Osteocyte (in vitro differentiated cells): ENCODE measurements at regions not wholly inside any gene's neighbourhood (a gene's known extent, or its start where the extent isn't known, plus 50 kb on each side); places are given as distances from the start of the nearest gene placed in this dataset.
"Not testable (repeated sequence)": the region's sequence is repeated elsewhere in the genome, so short reads cannot be mapped to it uniquely, and the experiment has no call there.

ENCODE experiments used
- DNase-seq: peaks from one replicate; pipeline ENCODE4 v3.0.0; 2021; ENCODE audit warnings: mixed read lengths; ENCODE audit not compliant: unreplicated experiment; ENCODE audit errors: extremely low spot score
- H3K27ac Mint-ChIP-seq: one replicate; pipeline ENCODE4 v1.8.0; 2021; ENCODE audit warnings: mild to moderate bottlenecking, mixed read lengths; ENCODE audit not compliant: unreplicated experiment
- H3K27me3 Mint-ChIP-seq: one replicate; pipeline ENCODE4 v1.8.0; 2021; ENCODE audit warnings: mixed read lengths; ENCODE audit not compliant: unreplicated experiment
- H3K36me3 Mint-ChIP-seq: one replicate; pipeline ENCODE4 v1.8.0; 2021; ENCODE audit warnings: mixed read lengths; ENCODE audit not compliant: unreplicated experiment
- H3K4me1 Mint-ChIP-seq: one replicate; pipeline ENCODE4 v1.8.0; 2021; ENCODE audit warnings: mixed read lengths; ENCODE audit not compliant: unreplicated experiment
- H3K4me3 Mint-ChIP-seq: one replicate; pipeline ENCODE4 v1.8.0; 2021; ENCODE audit warnings: mild to moderate bottlenecking, moderate library complexity, mixed read lengths; ENCODE audit not compliant: unreplicated experiment
- H3K9me3 Mint-ChIP-seq: one replicate; pipeline ENCODE4 v1.8.0; 2021; ENCODE audit warnings: mixed read lengths; ENCODE audit not compliant: unreplicated experiment
- TF ChIP-seq, protein P1 (sequence below): fragments of 200-600 bp; sonication (generic); IDR thresholded peaks from 2 replicates; pipeline ENCODE4 v1.5.0; 2021; ENCODE audit warnings: antibody characterized with exemption, mild to moderate bottlenecking, moderate library complexity

DNA sequence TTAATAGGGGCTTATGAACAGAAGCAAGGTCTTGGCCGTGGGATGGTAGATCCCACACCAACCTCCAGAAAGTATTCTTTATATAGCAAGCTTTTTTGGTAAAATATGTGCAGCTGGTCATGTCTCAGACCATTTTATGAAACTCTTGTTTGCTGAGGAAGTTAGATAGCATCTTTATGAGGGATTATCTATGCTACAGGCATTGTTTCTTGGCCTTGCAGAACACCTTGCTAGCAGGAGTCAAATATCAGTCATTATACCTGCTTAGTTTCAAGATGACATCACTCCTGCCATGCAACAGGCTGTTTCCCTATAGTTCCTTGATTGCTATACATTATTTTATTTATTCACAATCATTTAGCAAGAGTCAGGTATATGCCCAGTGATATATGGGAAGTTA lies 84.8 kb upstream of the LRFN5 start:
- Mint-ChIP-seq H3K27ac (no peak overlapping the region), H3K4me1 (no peaks in the 10 kb centered on the region), H3K36me3 (no peaks in the 10 kb centered on the region), H3K27me3 (no peaks in the 10 kb centered on the region), H3K9me3 (peaks cover 22% of the 10 kb centered on the region), H3K4me3 (no peak overlapping the region)
- no peak for DNase-seq
- TF ChIP-seq, protein P1, sequence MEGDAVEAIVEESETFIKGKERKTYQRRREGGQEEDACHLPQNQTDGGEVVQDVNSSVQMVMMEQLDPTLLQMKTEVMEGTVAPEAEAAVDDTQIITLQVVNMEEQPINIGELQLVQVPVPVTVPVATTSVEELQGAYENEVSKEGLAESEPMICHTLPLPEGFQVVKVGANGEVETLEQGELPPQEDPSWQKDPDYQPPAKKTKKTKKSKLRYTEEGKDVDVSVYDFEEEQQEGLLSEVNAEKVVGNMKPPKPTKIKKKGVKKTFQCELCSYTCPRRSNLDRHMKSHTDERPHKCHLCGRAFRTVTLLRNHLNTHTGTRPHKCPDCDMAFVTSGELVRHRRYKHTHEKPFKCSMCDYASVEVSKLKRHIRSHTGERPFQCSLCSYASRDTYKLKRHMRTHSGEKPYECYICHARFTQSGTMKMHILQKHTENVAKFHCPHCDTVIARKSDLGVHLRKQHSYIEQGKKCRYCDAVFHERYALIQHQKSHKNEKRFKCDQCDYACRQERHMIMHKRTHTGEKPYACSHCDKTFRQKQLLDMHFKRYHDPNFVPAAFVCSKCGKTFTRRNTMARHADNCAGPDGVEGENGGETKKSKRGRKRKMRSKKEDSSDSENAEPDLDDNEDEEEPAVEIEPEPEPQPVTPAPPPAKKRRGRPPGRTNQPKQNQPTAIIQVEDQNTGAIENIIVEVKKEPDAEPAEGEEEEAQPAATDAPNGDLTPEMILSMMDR = no peak

DNA sequence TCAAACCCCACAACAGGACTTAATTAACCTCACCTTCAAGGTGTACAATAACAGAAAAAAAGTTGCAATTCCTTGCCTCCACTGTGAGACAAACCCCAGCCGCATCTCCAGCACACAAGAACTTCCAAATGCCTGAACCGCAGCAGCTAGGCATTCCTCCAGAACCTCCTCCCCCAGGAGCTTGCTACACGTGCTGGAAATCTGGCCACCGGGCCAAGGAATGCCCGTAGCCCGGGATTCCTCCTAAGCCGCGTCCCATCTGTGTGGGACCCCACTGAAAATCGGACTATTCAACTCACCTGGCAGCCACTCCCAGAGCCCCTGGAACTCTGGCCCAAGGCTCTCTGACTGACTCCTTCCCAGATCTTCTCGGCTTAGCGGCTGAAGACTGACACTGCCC lies 88.6 kb upstream of the LRFN5 start:
- not testable (repeated sequence) for H3K4me1 Mint-ChIP-seq, H3K4me3 Mint-ChIP-seq, H3K36me3 Mint-ChIP-seq, H3K27ac Mint-ChIP-seq, DNase-seq, H3K27me3 Mint-ChIP-seq
- H3K9me3 Mint-ChIP-seq = peaks cover 16% of the 10 kb centered on the region

DNA sequence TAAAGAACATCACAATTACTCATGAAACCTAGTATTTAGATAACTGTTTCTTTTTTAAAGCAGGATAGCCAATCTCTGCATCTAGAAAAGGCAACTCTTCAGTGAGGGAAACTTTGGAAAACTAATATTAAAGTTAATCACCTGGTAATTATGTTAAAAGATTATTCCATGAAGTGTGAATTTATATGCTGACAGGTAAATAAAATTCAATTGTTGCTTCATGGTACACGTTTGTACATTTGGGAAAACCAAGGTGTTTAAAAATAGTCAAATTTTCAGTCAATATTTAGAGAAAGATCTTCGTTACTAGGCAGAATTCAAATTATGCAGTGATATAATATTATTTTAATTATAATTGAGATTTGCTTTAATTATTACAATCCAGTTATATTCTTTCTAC lies 100.1 kb upstream of the LRFN5 start:
- Mint-ChIP-seq H3K9me3 (peaks cover 3% of the 10 kb centered on the region), H3K27ac (no peak overlapping the region), H3K27me3 (no peaks in the 10 kb centered on the region), H3K36me3 (no peaks in the 10 kb centered on the region), H3K4me1 (no peaks in the 10 kb centered on the region), H3K4me3 (no peak overlapping the region)
- TF ChIP-seq, protein P1 = no peak
- DNase-seq = no peak

DNA sequence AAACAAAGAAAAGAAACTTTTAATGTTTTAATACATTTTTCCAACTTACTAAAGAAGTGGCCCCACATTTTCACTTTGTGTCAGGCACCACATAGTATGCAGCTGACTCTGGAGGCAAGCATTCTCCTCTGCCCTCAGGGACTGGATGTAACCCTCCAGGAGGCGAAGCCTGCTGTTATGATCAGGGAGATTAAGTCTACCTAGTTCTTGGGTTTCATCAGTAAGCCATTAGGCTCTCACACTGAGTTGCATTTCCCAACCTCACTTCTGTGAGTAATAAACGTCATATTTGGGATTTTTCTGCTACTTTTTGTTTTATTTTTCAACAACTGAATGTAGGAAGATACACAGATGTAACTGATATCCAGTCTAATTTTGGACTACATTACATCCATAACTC lies 101.2 kb upstream of the LRFN5 start:
- H3K27ac Mint-ChIP-seq = no peak overlapping the region
- DNase-seq = no peak

DNA sequence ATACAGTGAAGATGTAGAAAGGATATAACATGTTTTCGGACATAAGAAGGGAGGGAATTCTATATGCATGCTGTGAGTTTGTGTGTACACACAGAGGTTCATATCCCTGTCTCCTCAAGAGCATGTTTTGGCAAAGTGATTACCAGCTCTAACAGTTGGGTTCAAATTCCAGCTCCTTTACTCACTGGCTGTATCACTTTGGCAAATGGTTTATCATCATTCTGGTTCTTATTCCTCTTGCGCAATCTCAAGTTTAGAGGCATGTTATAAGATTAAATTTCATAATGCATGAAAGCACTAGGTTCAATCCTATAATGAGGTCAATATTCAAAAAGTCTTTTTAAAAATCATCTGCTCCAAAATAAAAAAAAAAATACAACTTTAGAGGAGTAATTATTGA lies 107.7 kb upstream of the LRFN5 start:
- TF ChIP-seq, protein P1 = no peak
- Mint-ChIP-seq H3K4me1 (no peaks in the 10 kb centered on the region), H3K27ac (no peak overlapping the region), H3K9me3 (peaks cover 3% of the 10 kb centered on the region), H3K27me3 (no peaks in the 10 kb centered on the region), H3K4me3 (no peak overlapping the region), H3K36me3 (no peaks in the 10 kb centered on the region)
- no peak for DNase-seq

More for the DNA sequence above, 101.2 kb upstream of the LRFN5 start:
- no peaks in the 10 kb centered on the region for H3K27me3 Mint-ChIP-seq
- H3K9me3 Mint-ChIP-seq = peaks cover 3% of the 10 kb centered on the region
- no peak overlapping the region for H3K4me3 Mint-ChIP-seq
- H3K36me3 Mint-ChIP-seq = no peaks in the 10 kb centered on the region
- TF ChIP-seq, protein P1 = no peak
- H3K4me1 Mint-ChIP-seq = no peaks in the 10 kb centered on the region

DNA sequence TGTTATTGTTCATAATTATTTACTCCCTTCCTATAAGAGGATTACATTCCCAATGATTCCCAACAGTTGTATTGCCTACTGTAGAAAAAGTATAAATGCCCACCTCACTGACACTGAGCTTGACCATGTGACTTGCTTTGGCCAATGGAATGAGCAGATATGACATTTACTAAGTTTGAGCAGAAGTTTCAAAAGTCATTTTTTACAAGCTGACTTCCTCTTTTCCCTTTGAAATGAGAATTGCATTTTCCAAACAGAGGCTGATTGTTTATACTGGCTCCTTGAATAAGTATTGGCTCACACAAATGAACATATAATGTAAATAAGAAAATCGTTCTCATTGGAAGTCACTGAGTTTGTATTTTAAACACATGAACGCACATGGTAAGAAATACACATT lies 116.4 kb upstream of the LRFN5 start:
- H3K4me1 Mint-ChIP-seq = no peaks in the 10 kb centered on the region

More for the DNA sequence above, 116.4 kb upstream of the LRFN5 start:
- Mint-ChIP-seq H3K27ac (no peak overlapping the region), H3K9me3 (peaks cover 13% of the 10 kb centered on the region), H3K27me3 (no peaks in the 10 kb centered on the region), H3K4me3 (no peak overlapping the region), H3K36me3 (no peaks in the 10 kb centered on the region)
- no peak for DNase-seq
- TF ChIP-seq, protein P1 = no peak
